Stimulated activated CD8-positive, alpha-beta memory T cell treated with anti-CD3 and anti-CD28 coated beads, Interleukin-4, amount 100 ng/mL, for 48 hours (primary cell): ENCODE measurements at regions not wholly inside any gene's neighbourhood (a gene's known extent, or its start where the extent isn't known, plus 50 kb on each side); places are given as distances from the start of the nearest gene placed in this dataset.
"Not testable (repeated sequence)": the region's sequence is repeated elsewhere in the genome, so short reads cannot be mapped to it uniquely, and the experiment has no call there.

Experiments
- DNase-seq: peaks from one replicate; pipeline ENCODE4 v3.0.0-alpha.2; 2020

- DNase-seq, result not testable (repeated sequence)
Measured at GRCh38 chr6:21282360-21282759, 311.2 kb upstream of the SOX4 start.

GRCh38 chr6:21284166-21284565 is 309.4 kb upstream of the SOX4 start:
- DNase-seq, result no peak

GRCh38 chr6:21284706-21285105 is 308.8 kb upstream of the SOX4 start:
- no peak for DNase-seq

GRCh38 chr6:21294144-21294543 is 299.4 kb upstream of the SOX4 start:
- DNase-seq, result no peak

- DNase-seq, result no peak
Measured at GRCh38 chr6:21295506-21296240, 297.9 kb upstream of the SOX4 start.

GRCh38 chr6:21297665-21298064 is 295.9 kb upstream of the SOX4 start:
- DNase-seq, result no peak

- no peak for DNase-seq
Measured at GRCh38 chr6:21299216-21299615, 294.3 kb upstream of the SOX4 start.

GRCh38 chr6:21300439-21300838 is 293.1 kb upstream of the SOX4 start:
- no peak for DNase-seq

GRCh38 chr6:21305893-21306332 is 287.6 kb upstream of the SOX4 start:
- no peak for DNase-seq

- no peak for DNase-seq
Measured at GRCh38 chr6:21306546-21306945, 287.0 kb upstream of the SOX4 start.

- no peak for DNase-seq
Measured at GRCh38 chr6:21309807-21310221, 283.7 kb upstream of the SOX4 start.

GRCh38 chr6:21310568-21311140 is 282.9 kb upstream of the SOX4 start:
- no peak for DNase-seq

GRCh38 chr6:21312118-21312517 is 281.4 kb upstream of the SOX4 start:
- DNase-seq, result no peak

GRCh38 chr6:21317642-21318041 is 275.9 kb upstream of the SOX4 start:
- DNase-seq, result no peak

GRCh38 chr6:21321076-21321475 is 272.5 kb upstream of the SOX4 start:
- DNase-seq, result no peak

GRCh38 chr6:21321531-21321930 is 272.0 kb upstream of the SOX4 start:
- no peak for DNase-seq

- no peak for DNase-seq
Measured at GRCh38 chr6:21323577-21323976, 270.0 kb upstream of the SOX4 start.

- DNase-seq, result no peak
Measured at GRCh38 chr6:21325201-21325856, 268.2 kb upstream of the SOX4 start.

GRCh38 chr6:21327326-21328112 is 266.0 kb upstream of the SOX4 start:
- DNase-seq, result no peak

- DNase-seq, result no peak
Measured at GRCh38 chr6:21331235-21331634, 262.3 kb upstream of the SOX4 start.

- no peak for DNase-seq
Measured at GRCh38 chr6:21332077-21332476, 261.5 kb upstream of the SOX4 start.

GRCh38 chr6:21332660-21333059 is 260.9 kb upstream of the SOX4 start:
- no peak for DNase-seq

GRCh38 chr6:21333715-21334114 is 259.8 kb upstream of the SOX4 start:
- no peak for DNase-seq
